GM23338 (cell line): ENCODE measurements at regions not wholly inside any gene's neighbourhood (a gene's known extent, or its start where the extent isn't known, plus 50 kb on each side); places are given as distances from the start of the nearest gene placed in this dataset.

ENCODE experiments used
- ATAC-seq: fragments of 200-7000 bp; cut with Tn5 transposase; 3 replicates; pipeline ENCODE4 v1.9.1; 2020
- DNase-seq: peaks from one replicate; pipeline ENCODE4 v3.0.0-alpha.2; 2015; ENCODE audit warnings: low spot score
- H2AFZ ChIP-seq: fragments of 200-600 bp; sonication (generic); 2 replicates; pipeline ENCODE4 v1.8.0; 2016; ENCODE audit warnings: antibody characterized with exemption, mild to moderate bottlenecking, moderate library complexity
- H3F3A ChIP-seq: fragments of 200-600 bp; sonication (generic); replicated peaks from 2 replicates; pipeline ENCODE4 v1.8.0; 2017; ENCODE audit warnings: antibody characterized with exemption, mixed run types, low read depth
- H3K27ac ChIP-seq: fragments of 200-600 bp; sonication (generic); 2 replicates; pipeline ENCODE4 v1.6.1; 2016; ENCODE audit warnings: low read depth
- H3K27me3 ChIP-seq: fragments of 200-600 bp; sonication (generic); 2 replicates; pipeline ENCODE4 v1.8.0; 2016; ENCODE audit warnings: mild to moderate bottlenecking, mixed run types, moderate library complexity; ENCODE audit not compliant: insufficient read depth
- H3K36me3 ChIP-seq: fragments of 200-600 bp; sonication (generic); 2 replicates; pipeline ENCODE4 v1.8.0; 2016; ENCODE audit warnings: mild to moderate bottlenecking; ENCODE audit not compliant: insufficient read depth
- H3K4me1 ChIP-seq: fragments of 200-600 bp; sonication (generic); 2 replicates; pipeline ENCODE4 v1.8.0; 2016; ENCODE audit warnings: mild to moderate bottlenecking, moderate library complexity; ENCODE audit not compliant: insufficient read depth
- H3K4me2 ChIP-seq: fragments of 200-600 bp; sonication (generic); 2 replicates; pipeline ENCODE4 v1.7.1; 2017; ENCODE audit warnings: mixed run types
- H3K4me3 ChIP-seq: fragments of 200-600 bp; sonication (generic); 2 replicates; pipeline ENCODE4 v1.6.1; 2016; ENCODE audit warnings: mixed run types
- H3K79me2 ChIP-seq: fragments of 200-600 bp; sonication (generic); replicated peaks from 2 replicates; pipeline ENCODE4 v1.8.0; 2017; ENCODE audit warnings: mild to moderate bottlenecking; ENCODE audit not compliant: insufficient read depth
- H3K9me2 ChIP-seq: fragments of 200-600 bp; sonication (generic); 2 replicates; pipeline ENCODE4 v1.8.0; 2017; ENCODE audit not compliant: insufficient read depth
- H4K20me1 ChIP-seq: fragments of 200-600 bp; sonication (generic); replicated peaks from 2 replicates; pipeline ENCODE4 v1.8.0; 2017; ENCODE audit warnings: mild to moderate bottlenecking; ENCODE audit not compliant: insufficient read depth
- H3K27ac Mint-ChIP-seq: 2 replicates; pipeline ENCODE4 v1.8.0; 2020; ENCODE audit warnings: inconsistent platforms, mild to moderate bottlenecking, moderate library complexity, mixed read lengths
- H3K27me3 Mint-ChIP-seq: 3 replicates; pipeline ENCODE4 v1.8.0; 2022; ENCODE audit warnings: low read depth, mild to moderate bottlenecking, moderate library complexity, mixed read lengths, inconsistent platforms; ENCODE audit not compliant: insufficient read depth, poor library complexity
- H3K36me3 Mint-ChIP-seq: 3 replicates; pipeline ENCODE4 v1.8.0; 2021; ENCODE audit warnings: low read depth, mild to moderate bottlenecking, inconsistent platforms, moderate library complexity, mixed read lengths
- H3K4me1 Mint-ChIP-seq: 3 replicates; pipeline ENCODE4 v1.8.0; 2020; ENCODE audit warnings: mild to moderate bottlenecking, inconsistent platforms, mixed read lengths
- H3K4me3 Mint-ChIP-seq: 3 replicates; pipeline ENCODE4 v1.8.0; 2021; ENCODE audit warnings: moderate library complexity, mild to moderate bottlenecking, inconsistent platforms, mixed read lengths
- H3K9me3 Mint-ChIP-seq: 3 replicates; pipeline ENCODE4 v1.8.0; 2020; ENCODE audit warnings: moderate library complexity, mild to moderate bottlenecking, inconsistent platforms, mixed read lengths
- CREB1 ChIP-seq: fragments of 250-450 bp; sonication (Bioruptor Pico); IDR thresholded peaks from 2 replicates; pipeline ENCODE4 v1.5.0; 2020; ENCODE audit warnings: low read depth, mild to moderate bottlenecking, moderate library complexity
- CTCF ChIP-seq, 2 experiments: fragments of 200-600 bp in 1 of 2; sonication (generic) in 1 of 2; conservative IDR thresholded peaks; 2 replicates each; pipeline versions ENCODE4 v1.5.1 to v1.6.1; 2016 to 2017; ENCODE audit warnings: antibody characterized with exemption in 2 of 2, low read depth in 2 of 2, mild to moderate bottlenecking in 2 of 2, moderate library complexity in 1 of 2
- EZH2 ChIP-seq: fragments of 200-600 bp; sonication (generic); IDR thresholded peaks from one replicate; pipeline ENCODE4 v1.8.0; 2017; ENCODE audit warnings: antibody characterized with exemption, mild to moderate bottlenecking, low read depth; ENCODE audit not compliant: unreplicated experiment
- EZH2phosphoT487 ChIP-seq: fragments of 200-600 bp; sonication (generic); IDR thresholded peaks from one replicate; pipeline ENCODE4 v1.8.1; 2018; ENCODE audit warnings: antibody characterized with exemption; ENCODE audit not compliant: unreplicated experiment
- JUNB ChIP-seq: IDR thresholded peaks from one replicate; pipeline ENCODE4 v1.6.1; 2016; ENCODE audit warnings: antibody characterized with exemption; ENCODE audit not compliant: unreplicated experiment
- NANOG ChIP-seq: IDR thresholded peaks from 2 replicates; pipeline ENCODE4 v1.6.1; 2016; ENCODE audit warnings: antibody characterized with exemption, borderline replicate concordance
- POLR2AphosphoS5 ChIP-seq: IDR thresholded peaks from 2 replicates; pipeline ENCODE4 v1.6.1; 2016; ENCODE audit warnings: antibody characterized with exemption, low read depth
- REST ChIP-seq: IDR thresholded peaks from one replicate; pipeline ENCODE4 v1.6.1; 2018; ENCODE audit warnings: antibody characterized with exemption; ENCODE audit not compliant: unreplicated experiment
- STAT1 ChIP-seq: IDR thresholded peaks from one replicate; pipeline ENCODE4 v1.6.1; 2016; ENCODE audit warnings: antibody characterized with exemption; ENCODE audit not compliant: unreplicated experiment
- ZNF114 ChIP-seq: fragments of 250-450 bp; sonication (Bioruptor Pico); IDR thresholded peaks from 2 replicates; pipeline ENCODE4 v1.5.0; 2020; ENCODE audit warnings: mild to moderate bottlenecking, moderate library complexity
- ZNF331 ChIP-seq: fragments of 250-450 bp; sonication (Bioruptor Pico); IDR thresholded peaks from 2 replicates; pipeline ENCODE4 v1.5.0; 2020; ENCODE audit warnings: low read depth, mild to moderate bottlenecking, moderate library complexity
- TF ChIP-seq, protein P1 (sequence below): IDR thresholded peaks from 2 replicates; pipeline ENCODE4 v1.6.1; 2016; ENCODE audit warnings: antibody characterized with exemption
- TF ChIP-seq, protein P2 (sequence below): fragments of 250-450 bp; sonication (Bioruptor Pico); IDR thresholded peaks from 2 replicates; pipeline ENCODE4 v1.5.0; 2020; ENCODE audit warnings: mild to moderate bottlenecking, moderate library complexity

DNA sequence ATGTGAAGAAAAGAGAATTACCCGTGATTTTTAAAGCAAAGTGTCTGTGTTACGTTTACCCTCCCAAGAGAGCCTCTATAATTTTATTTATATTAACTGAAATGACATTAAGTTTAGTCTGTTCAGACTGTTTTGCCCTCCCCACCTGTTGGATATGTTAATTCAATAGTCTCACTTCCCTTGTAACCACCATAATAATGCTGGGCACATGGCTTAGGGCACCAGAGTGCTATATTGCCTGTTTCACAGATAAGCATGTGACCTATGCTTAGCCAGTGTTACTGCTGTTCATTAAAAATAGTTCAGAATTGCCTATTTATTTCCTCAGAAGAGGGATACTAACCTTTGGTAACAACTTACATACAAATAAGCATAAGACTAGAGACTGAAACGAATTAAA lies 446.2 kb downstream of the FAT4 start:
- no peak overlapping the region for H3K4me3 ChIP-seq
- DNase-seq (no peak), ATAC-seq (no peak)
- H2AFZ ChIP-seq: no peak overlapping the region
- Mint-ChIP-seq H3K36me3 (no peaks in the 10 kb centered on the region), H3K4me1 (no peaks in the 10 kb centered on the region), H3K27ac (no peak overlapping the region), H3K9me3 (no peaks in the 10 kb centered on the region; the same call in 2 of the 3 replicates), H3K4me3 (no peak overlapping the region), H3K27me3 (no peaks in the 10 kb centered on the region)
- H3K4me1 ChIP-seq: no peaks in the 10 kb centered on the region
- no peak for TF ChIP-seq ZNF331 (CRISPR knock-in tag)
- TF ChIP-seq STAT1: no peak
- TF ChIP-seq, protein P1, sequence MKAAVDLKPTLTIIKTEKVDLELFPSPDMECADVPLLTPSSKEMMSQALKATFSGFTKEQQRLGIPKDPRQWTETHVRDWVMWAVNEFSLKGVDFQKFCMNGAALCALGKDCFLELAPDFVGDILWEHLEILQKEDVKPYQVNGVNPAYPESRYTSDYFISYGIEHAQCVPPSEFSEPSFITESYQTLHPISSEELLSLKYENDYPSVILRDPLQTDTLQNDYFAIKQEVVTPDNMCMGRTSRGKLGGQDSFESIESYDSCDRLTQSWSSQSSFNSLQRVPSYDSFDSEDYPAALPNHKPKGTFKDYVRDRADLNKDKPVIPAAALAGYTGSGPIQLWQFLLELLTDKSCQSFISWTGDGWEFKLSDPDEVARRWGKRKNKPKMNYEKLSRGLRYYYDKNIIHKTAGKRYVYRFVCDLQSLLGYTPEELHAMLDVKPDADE: no peak
- no peak for TF ChIP-seq EZH2phosphoT487
- TF ChIP-seq NANOG: no peak
- no peak for TF ChIP-seq CREB1 (CRISPR knock-in tag)
- TF ChIP-seq REST: no peak
- TF ChIP-seq, protein P2, sequence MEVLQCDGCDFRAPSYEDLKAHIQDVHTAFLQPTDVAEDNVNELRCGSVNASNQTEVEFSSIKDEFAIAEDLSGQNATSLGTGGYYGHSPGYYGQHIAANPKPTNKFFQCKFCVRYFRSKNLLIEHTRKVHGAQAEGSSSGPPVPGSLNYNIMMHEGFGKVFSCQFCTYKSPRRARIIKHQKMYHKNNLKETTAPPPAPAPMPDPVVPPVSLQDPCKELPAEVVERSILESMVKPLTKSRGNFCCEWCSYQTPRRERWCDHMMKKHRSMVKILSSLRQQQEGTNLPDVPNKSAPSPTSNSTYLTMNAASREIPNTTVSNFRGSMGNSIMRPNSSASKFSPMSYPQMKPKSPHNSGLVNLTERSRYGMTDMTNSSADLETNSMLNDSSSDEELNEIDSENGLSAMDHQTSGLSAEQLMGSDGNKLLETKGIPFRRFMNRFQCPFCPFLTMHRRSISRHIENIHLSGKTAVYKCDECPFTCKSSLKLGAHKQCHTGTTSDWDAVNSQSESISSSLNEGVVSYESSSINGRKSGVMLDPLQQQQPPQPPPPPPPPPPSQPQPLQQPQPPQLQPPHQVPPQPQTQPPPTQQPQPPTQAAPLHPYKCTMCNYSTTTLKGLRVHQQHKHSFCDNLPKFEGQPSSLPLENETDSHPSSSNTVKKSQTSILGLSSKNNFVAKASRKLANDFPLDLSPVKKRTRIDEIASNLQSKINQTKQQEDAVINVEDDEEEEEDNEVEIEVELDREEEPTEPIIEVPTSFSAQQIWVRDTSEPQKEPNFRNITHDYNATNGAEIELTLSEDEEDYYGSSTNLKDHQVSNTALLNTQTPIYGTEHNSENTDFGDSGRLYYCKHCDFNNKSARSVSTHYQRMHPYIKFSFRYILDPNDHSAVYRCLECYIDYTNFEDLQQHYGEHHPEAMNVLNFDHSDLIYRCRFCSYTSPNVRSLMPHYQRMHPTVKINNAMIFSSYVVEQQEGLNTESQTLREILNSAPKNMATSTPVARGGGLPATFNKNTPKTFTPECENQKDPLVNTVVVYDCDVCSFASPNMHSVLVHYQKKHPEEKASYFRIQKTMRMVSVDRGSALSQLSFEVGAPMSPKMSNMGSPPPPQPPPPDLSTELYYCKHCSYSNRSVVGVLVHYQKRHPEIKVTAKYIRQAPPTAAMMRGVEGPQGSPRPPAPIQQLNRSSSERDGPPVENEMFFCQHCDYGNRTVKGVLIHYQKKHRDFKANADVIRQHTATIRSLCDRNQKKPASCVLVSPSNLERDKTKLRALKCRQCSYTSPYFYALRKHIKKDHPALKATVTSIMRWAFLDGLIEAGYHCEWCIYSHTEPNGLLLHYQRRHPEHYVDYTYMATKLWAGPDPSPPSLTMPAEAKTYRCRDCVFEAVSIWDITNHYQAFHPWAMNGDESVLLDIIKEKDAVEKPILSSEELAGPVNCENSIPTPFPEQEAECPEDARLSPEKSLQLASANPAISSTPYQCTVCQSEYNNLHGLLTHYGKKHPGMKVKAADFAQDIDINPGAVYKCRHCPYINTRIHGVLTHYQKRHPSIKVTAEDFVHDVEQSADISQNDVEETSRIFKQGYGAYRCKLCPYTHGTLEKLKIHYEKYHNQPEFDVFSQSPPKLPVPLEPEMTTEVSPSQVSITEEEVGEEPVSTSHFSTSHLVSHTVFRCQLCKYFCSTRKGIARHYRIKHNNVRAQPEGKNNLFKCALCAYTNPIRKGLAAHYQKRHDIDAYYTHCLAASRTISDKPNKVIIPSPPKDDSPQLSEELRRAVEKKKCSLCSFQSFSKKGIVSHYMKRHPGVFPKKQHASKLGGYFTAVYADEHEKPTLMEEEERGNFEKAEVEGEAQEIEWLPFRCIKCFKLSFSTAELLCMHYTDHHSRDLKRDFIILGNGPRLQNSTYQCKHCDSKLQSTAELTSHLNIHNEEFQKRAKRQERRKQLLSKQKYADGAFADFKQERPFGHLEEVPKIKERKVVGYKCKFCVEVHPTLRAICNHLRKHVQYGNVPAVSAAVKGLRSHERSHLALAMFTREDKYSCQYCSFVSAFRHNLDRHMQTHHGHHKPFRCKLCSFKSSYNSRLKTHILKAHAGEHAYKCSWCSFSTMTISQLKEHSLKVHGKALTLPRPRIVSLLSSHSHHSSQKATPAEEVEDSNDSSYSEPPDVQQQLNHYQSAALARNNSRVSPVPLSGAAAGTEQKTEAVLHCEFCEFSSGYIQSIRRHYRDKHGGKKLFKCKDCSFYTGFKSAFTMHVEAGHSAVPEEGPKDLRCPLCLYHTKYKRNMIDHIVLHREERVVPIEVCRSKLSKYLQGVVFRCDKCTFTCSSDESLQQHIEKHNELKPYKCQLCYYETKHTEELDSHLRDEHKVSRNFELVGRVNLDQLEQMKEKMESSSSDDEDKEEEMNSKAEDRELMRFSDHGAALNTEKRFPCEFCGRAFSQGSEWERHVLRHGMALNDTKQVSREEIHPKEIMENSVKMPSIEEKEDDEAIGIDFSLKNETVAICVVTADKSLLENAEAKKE (CRISPR knock-in tag): no peak
- no peak for TF ChIP-seq POLR2AphosphoS5
- no peak for TF ChIP-seq EZH2
- no peak for TF ChIP-seq CTCF (conservative IDR thresholded peaks at IDR 0.05; ENCODE audit: low read depth in 2 of 2)
- TF ChIP-seq JUNB: no peak
- no peak for TF ChIP-seq ZNF114
- H3K36me3 ChIP-seq: no peaks in the 10 kb centered on the region
- H3K9me2 ChIP-seq: no peaks in the 10 kb centered on the region
- H3F3A ChIP-seq: no peaks in the 10 kb centered on the region
- H3K27me3 ChIP-seq: no peaks in the 10 kb centered on the region
- H3K79me2 ChIP-seq: no peaks in the 10 kb centered on the region
- no peaks in the 10 kb centered on the region for H4K20me1 ChIP-seq
- H3K4me2 ChIP-seq: no peak overlapping the region
- no peak overlapping the region for H3K27ac ChIP-seq
